NT2/D1 (cell line): ENCODE measurements at regions not wholly inside any gene's neighbourhood (a gene's known extent, or its start where the extent isn't known, plus 50 kb on each side); places are given as distances from the start of the nearest gene placed in this dataset.

Source experiments
- SUZ12 ChIP-seq: IDR thresholded peaks from 2 replicates; pipeline ENCODE4 v1.6.1; 2011; ENCODE audit not compliant: insufficient read length, insufficient read depth; ENCODE audit errors: extremely low read depth
- YY1 ChIP-seq: IDR thresholded peaks from 2 replicates; pipeline ENCODE4 v1.6.1; 2011; ENCODE audit not compliant: insufficient read length, insufficient read depth
- ZNF274 ChIP-seq: IDR thresholded peaks from 2 replicates; pipeline ENCODE4 v1.6.1; 2011; ENCODE audit warnings: mild to moderate bottlenecking, low read depth, low read length

GRCh38 chr1:168467452-168467851 lies 76.3 kb downstream of the XCL2 start:
- no peak for TF ChIP-seq SUZ12
- TF ChIP-seq ZNF274 = no peak
- TF ChIP-seq YY1 = no peak
